Esophagus squamous epithelium (tissue), 4 donors: ENCODE measurements at regions not wholly inside any gene's neighbourhood (a gene's known extent, or its start where the extent isn't known, plus 50 kb on each side); places are given as distances from the start of the nearest gene placed in this dataset.

Experiments used
- CTCF ChIP-seq, 6 experiments: fragments of 450-650 bp in 4 of 6; fragments of 200-600 bp in 2 of 6; sonication (generic) in 2 of 6; IDR thresholded peaks; one replicate each; pipeline ENCODE4 v1.5.1; 2016 to 2019; ENCODE audit warnings: antibody characterized with exemption in 6 of 6, mild to moderate bottlenecking in 4 of 6, moderate library complexity in 4 of 6
- POLR2A ChIP-seq, 4 donors: fragments of 450-650 bp; IDR thresholded peaks; one replicate each; pipeline ENCODE4 v1.6.1; 2017; ENCODE audit warnings: antibody characterized with exemption in 4 of 4, mild to moderate bottlenecking in 4 of 4, moderate library complexity in 3 of 4

- TF ChIP-seq POLR2A (IDR thresholded peaks at IDR 0.05) (no peak), CTCF (IDR thresholded peaks at IDR 0.05) (no peak)
Measured at GRCh38 chr2:61770746-61771145, 83.1 kb downstream of the FAM161A start.
